ENCODE measurements at regions not wholly inside any gene's neighbourhood (a gene's known extent, or its start where the extent isn't known, plus 50 kb on each side); places are given as distances from the start of the nearest gene placed in this dataset.

DNA sequence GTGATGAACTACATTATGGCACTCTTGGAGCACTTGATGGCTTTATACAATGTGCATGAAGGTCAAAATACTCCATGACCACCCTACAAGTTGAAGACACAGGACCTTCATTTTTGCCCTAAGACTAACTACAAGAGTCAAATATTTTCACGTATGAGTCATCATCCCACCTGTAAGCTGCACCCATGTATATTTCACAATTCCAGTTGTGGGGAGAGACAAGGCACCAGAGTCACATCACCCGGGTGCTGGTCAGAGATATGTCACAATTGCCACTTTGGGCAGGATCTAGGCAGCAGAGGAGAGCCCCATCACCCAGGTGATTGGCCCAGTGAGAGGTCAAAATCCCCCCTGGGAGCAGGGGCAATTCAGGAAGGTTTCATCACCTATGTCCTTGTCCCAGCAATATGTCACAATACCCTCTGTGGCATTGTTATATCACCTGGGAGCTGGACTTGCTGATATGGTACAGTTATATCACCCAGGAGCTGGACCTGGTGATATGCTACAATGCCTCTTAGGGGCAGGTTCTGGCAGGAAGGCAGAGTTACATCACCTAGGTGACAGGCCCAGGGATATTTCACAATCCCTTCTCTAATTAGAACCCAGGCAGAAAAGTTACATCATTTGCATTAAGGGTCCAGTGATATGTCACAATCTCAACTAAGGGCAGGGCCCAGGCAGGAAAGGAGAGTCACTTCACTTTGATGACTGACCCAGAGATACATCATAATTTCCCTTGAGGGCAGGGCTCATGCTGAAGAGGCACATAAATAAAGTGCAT is 1839.2 kb downstream of the TP53TG3F start:
- WGBS, result 36% methylated on average over 2 of the region's 2 CpGs
- H3K36me3 ChIP-seq, result no peaks in the 10 kb centered on the region
- no peaks in the 10 kb centered on the region for H3K27me3 ChIP-seq (replicated peaks; ENCODE audit: insufficient read depth)
- TF ChIP-seq POLR2AphosphoS5 (IDR thresholded peaks at IDR 0.05), result no peak
- no peak for TF ChIP-seq POLR2A (IDR thresholded peaks at IDR 0.05)
- TF ChIP-seq CTCF (IDR thresholded peaks at IDR 0.05), result no peak
- DNase-seq (ENCODE audit: low spot score), result no peak
- H3K27ac ChIP-seq, result no peak overlapping the region
- no peaks in the 10 kb centered on the region for H3K9me3 ChIP-seq
- intact Hi-C loops (cut with DNase I), result no loop called here
- H3K4me1 ChIP-seq (replicated peaks), result no peaks in the 10 kb centered on the region
- no peak overlapping the region for H3K4me3 ChIP-seq

DNA sequence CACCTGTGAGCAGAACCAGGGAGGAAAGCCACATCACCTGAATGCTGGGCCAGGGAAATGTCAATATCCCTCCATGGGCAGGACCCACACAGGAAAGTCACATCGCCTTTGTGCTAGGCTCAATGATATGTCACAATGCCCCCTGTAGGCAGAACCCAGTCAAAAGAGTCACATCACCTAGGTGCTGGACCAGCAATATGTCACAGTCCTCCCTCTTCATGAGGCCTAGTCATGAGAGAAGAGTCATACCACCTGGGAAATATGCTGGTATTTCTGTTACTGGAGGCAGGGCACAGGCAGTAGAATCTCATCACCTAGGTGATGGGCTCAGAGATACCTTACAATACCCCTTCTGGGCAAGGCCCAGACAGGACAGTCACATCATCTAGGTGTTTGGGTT is 1843.4 kb downstream of the TP53TG3F start:
- Histone ChIP-seq H3K27ac (no peak overlapping the region), H3K9me3 (no peaks in the 10 kb centered on the region), H3K36me3 (no peaks in the 10 kb centered on the region), H3K4me3 (no peak overlapping the region), H3K4me1 (replicated peaks) (no peaks in the 10 kb centered on the region), H3K27me3 (replicated peaks; ENCODE audit: insufficient read depth) (no peaks in the 10 kb centered on the region)
- intact Hi-C loops (cut with DNase I), result no loop called here
- WGBS, result 44% methylated on average over 1 of the region's 1 CpG
- TF ChIP-seq POLR2A (IDR thresholded peaks at IDR 0.05) (no peak), POLR2AphosphoS5 (IDR thresholded peaks at IDR 0.05) (no peak), CTCF (IDR thresholded peaks at IDR 0.05) (no peak)
- DNase-seq (ENCODE audit: low spot score), result no peak

GRCh38 chr16:35305476-35305875 is 1846.1 kb downstream of the TP53TG3F start:
- no peak overlapping the region for H3K4me3 ChIP-seq
- H3K27ac ChIP-seq, result no peak overlapping the region
- no peaks in the 10 kb centered on the region for H3K36me3 ChIP-seq
- 71% methylated on average over 1 of the region's 1 CpG for WGBS
- intact Hi-C loops (cut with DNase I), result no loop called here
- H3K27me3 ChIP-seq (replicated peaks; ENCODE audit: insufficient read depth), result no peaks in the 10 kb centered on the region
- TF ChIP-seq POLR2AphosphoS5 (IDR thresholded peaks at IDR 0.05) (no peak), CTCF (IDR thresholded peaks at IDR 0.05) (no peak), POLR2A (IDR thresholded peaks at IDR 0.05) (no peak)
- H3K4me1 ChIP-seq (replicated peaks), result no peaks in the 10 kb centered on the region
- no peaks in the 10 kb centered on the region for H3K9me3 ChIP-seq
- no peak for DNase-seq (ENCODE audit: low spot score)

DNA sequence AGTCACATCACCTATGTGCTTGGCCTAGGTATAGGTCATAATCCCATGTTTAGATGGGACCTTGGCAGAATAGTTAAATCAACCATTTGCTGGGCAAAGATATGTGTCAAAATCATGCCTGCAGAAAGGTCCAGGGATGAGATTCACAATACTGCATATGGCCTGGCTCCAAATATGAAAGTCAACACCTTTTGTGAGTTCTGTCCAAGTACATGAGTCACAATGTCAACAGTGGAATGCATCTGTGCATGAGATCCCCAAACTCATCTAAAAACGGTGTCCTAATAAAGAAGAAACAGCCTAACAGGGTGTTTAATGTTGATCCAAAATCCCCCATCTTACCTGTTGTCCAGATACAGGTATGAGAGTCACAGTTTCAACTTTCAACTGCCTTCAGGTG is 1847.5 kb downstream of the TP53TG3F start:
- WGBS, result 0% methylated on average over 1 of the region's 1 CpG
- no peak for TF ChIP-seq POLR2A (IDR thresholded peaks at IDR 0.05)
- TF ChIP-seq POLR2AphosphoS5 (IDR thresholded peaks at IDR 0.05), result peak; percentile 76
- Histone ChIP-seq H3K9me3 (no peaks in the 10 kb centered on the region), H3K27me3 (replicated peaks; ENCODE audit: insufficient read depth) (no peaks in the 10 kb centered on the region), H3K36me3 (no peaks in the 10 kb centered on the region), H3K27ac (no peak overlapping the region), H3K4me1 (replicated peaks) (no peaks in the 10 kb centered on the region), H3K4me3 (no peak overlapping the region)
- intact Hi-C loops (cut with DNase I), result no loop called here
- DNase-seq (ENCODE audit: low spot score), result peak; percentile 39

- intact Hi-C loops (cut with DNase I), result no loop called here
- no peaks in the 10 kb centered on the region for H3K9me3 ChIP-seq
- H3K27me3 ChIP-seq (replicated peaks; ENCODE audit: insufficient read depth), result no peaks in the 10 kb centered on the region
- no peak overlapping the region for H3K4me3 ChIP-seq
- no peak for TF ChIP-seq CTCF (IDR thresholded peaks at IDR 0.05)
- no peak for TF ChIP-seq POLR2A (IDR thresholded peaks at IDR 0.05)
- no peak for TF ChIP-seq POLR2AphosphoS5 (IDR thresholded peaks at IDR 0.05)
- DNase-seq (ENCODE audit: low spot score), result peak; percentile 25
- H3K27ac ChIP-seq, result no peak overlapping the region
- no peaks in the 10 kb centered on the region for H3K36me3 ChIP-seq
- no peaks in the 10 kb centered on the region for H3K4me1 ChIP-seq (replicated peaks)
- WGBS, result 73% methylated on average over 5 of the region's 5 CpGs
Observed at GRCh38 chr16:35308674-35309073, 1849.3 kb downstream of the TP53TG3F start.

Measured in prostate gland (tissue), 2 donors.